ENCODE measurements at regions not wholly inside any gene's neighbourhood (a gene's known extent, or its start where the extent isn't known, plus 50 kb on each side); places are given as distances from the start of the nearest gene placed in this dataset.
"Not testable (repeated sequence)": the region's sequence is repeated elsewhere in the genome, so short reads cannot be mapped to it uniquely, and the experiment has no call there.

DNA sequence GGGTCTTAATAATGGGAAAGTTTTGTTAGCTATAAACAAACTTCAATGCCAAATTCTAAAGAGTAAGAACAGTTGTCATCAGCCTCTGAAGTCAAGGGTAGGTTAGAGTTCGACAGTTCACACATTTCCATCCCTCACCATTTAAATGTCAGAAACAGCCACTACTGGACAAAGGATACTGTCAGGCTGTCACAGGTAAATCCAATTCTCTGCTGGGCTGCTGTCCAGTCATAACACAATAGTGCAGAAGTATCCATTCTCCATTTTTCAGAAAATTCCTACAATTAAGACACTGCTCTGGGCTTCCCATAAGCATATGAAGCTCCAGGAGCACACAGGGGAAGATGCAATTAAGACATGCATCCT, 221.4 kb downstream of the RPS29 start:
- no peak for DNase-seq

- DNase-seq, result no peak
These were observed 222.1 kb downstream of the RPS29 start for GRCh38 chr14:49363821-49364751.

- no peak for DNase-seq
These were observed 223.3 kb downstream of the RPS29 start for GRCh38 chr14:49362916-49363315.

DNA sequence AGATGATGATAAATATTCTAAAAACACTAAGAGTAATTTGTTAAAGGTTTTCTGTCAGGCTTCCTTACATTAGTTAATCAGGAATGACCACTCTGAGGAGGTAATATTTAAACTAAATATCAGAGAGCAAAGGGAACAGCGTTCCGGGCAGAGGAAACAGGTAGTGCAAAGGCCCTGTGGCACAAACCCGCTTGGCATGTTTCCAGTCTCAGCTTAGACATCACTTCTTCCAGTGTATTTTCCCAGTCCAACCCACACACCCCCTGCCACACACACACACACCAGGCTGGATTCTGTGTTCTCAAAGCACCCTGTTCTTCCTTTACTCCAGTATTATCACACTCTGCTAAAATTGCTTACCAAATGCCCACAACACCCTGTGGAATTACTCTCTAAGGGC, 247.1 kb downstream of the RPS29 start:
- DNase-seq, result no peak

DNA sequence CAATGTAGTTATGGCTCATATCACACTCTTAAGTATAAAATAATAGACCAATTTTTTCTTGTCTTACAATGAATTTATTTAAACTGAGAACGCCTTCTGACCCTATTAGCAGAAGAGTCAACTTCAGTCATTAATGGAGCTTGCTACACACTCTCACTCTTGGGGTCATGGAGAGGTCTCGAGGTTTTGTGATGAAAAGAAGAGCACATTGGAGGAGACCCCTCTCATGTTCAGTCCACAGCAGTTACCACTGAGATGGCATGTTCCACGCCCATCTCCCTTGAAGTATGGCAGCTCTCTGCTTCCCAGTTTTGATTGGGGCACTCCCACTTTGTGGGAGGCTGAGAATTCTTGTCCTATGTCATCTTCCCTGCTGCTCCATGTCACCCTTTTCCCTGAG, 266.4 kb downstream of the RPS29 start:
- no peak for DNase-seq

DNA sequence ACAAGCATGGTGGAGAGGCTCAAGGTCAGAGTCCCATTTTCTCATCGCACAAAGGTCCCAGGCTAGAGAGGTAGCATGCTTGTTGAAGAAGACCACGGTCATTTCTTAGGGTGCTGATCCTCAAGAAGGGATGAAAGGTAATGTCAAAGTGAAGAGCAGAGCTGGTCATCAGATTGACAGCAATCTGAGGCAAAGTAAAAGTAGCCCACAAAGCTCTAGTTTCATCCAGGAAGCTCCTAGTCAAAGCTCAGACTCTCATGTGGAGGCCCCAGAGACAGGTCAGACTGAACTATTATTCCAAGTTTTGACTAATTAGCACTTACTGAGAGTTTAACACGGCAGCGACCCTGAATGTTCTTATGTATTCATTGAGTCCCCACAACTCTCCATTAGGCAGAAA, 270.6 kb downstream of the RPS29 start:
- DNase-seq, result no peak

- DNase-seq, result no peak
These were observed 271.4 kb downstream of the RPS29 start for GRCh38 chr14:49314737-49315136.

DNA sequence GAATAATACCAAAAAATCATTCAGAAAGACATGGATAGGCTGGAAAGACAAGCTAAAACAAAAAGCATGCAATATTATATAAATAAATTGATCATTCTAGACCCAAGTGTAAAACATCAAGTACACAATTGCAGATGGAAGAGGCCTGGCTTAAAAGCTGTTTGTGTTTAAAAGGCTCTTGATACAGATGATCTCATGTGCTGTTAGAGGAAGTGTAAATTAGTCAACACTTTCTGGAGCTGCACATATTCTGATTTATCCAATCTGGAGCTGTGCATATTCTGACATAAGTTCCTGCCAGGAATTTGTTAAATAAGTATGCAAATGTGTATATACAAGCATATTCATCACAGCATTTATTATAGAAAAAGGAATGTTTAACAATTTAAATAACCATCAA, 273.1 kb downstream of the RPS29 start:
- DNase-seq, result no peak

GRCh38 chr14:49310298-49310697, 275.9 kb downstream of the RPS29 start:
- no peak for DNase-seq

DNA sequence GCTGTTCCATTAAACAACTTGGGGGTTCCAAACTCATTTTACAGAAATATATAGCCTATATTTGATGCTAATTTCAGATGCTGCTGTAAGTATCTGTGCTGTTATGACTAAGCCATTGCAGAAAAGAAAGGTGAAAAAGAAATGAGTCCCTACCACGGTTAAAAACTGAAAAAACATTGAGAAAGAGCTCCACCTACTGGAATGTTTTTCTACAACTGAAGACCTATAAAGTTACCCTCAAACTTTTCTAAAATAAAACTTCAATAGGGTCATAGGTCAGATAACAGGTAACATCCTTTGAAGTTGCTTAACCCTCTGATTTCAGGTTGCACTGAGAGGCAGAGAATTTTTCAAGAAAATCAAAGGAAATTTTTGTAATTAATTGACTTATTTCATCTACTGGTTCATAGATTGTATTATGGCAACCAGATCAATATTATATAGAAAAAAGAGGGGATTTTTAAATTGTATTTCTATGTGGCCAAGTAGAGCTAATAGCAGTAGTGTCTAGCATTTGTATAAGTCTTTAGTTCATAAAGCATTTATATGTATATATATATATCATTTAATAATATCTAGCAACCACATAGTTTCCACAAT, 279.9 kb downstream of the RPS29 start:
- DNase-seq, result no peak

DNA sequence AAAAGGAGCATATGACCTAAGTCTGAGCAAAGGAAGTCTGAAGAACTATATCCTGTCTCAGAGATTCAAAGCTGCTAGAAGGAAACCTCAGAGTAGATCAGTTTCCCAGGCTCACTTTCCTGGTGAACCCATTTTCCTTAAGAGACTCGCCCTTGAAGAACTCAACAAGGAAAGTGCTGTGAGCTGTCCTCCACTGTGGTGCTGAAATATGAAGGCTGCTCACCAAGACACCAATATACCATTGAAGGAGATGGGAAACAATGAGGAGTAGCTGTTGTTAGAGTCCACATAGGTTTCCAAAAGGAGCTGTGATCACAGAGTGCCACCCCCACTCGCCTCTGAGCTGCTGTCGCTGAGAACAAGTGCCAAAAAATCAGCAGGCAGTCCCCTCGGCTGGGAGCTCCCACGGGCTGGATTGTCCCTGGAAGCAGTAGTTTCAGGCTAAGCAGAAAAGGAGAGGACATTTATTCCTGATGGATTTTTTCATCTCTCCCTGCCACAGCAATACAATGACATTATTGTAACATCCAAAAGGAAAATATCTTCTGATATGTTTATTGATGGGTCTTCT, 282.1 kb downstream of the RPS29 start:
- no peak for DNase-seq

DNA sequence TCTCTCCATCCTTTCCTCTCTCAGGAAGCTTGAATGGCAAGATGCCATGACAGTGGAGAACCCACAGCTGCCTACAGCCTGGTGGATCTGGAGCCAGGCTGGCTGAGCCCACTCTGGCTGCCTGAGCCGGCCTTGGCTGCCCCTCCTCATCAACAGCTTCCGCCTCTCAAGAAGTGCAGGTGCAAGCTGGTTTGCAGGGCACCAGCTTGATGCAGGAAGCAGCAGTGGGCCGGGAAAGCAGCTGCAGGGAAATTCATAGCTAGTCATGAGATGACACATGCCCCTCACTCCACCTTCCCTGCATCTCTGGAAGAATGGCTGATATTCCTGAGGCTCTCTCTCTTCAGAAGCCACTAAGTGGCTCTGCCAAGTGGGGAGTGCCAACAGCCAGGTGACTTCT, 289.1 kb downstream of the RPS29 start:
- DNase-seq, result no peak

DNA sequence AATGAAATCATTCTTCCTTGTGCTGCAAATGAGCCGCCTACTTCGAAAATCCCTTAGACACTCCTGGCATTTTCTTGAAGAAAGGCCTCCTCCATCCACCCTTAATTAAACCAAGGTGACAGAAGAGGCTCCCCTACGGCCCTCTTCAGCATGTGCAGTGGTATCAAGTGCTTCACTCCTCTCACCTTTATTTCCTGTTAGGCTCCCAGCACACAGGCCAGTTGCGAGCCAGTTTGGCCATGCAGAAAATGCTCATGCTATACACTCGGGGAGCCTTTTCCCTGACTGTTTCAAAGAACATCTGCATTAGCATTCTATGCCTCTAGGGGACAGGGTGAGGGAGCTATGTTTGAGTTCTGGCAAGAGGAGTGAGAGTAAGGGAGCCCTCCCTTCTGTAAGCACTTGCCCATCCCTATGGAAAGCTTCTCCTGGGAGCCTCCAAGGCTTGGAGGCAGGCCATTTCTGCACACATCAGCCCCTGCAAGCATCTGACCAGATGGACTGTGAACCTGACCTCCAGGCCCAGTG, 291.5 kb downstream of the RPS29 start:
- no peak for DNase-seq

- DNase-seq, result no peak
These were observed 299.2 kb downstream of the RPS29 start for GRCh38 chr14:49287004-49287403.

GRCh38 chr14:49286257-49286983, 299.8 kb downstream of the RPS29 start:
- DNase-seq, result no peak

GRCh38 chr14:49280566-49280965, 305.6 kb downstream of the RPS29 start:
- no peak for DNase-seq

- no peak for DNase-seq
These were observed 335.7 kb downstream of the RPS29 start for GRCh38 chr14:49250517-49250916.

DNA sequence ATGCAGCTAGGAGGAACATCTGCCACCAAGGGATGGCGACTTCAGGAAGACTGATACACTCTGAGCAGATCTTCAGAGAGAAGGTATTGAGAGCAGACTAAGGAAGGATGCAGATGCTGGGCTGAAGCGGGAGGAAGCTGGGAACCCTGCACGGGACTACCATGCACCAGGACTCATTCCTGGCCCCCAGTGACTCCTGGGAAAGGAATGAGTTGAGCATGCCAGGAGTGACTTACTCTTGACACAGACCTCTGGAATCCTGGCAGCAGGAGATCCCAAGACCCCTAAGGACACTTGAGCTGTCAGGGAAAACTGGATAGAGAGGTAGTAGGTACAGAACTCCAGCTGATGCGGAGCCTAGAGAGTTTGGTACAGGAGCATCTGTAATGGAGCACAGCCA, 336.1 kb downstream of the RPS29 start:
- DNase-seq, result no peak

DNA sequence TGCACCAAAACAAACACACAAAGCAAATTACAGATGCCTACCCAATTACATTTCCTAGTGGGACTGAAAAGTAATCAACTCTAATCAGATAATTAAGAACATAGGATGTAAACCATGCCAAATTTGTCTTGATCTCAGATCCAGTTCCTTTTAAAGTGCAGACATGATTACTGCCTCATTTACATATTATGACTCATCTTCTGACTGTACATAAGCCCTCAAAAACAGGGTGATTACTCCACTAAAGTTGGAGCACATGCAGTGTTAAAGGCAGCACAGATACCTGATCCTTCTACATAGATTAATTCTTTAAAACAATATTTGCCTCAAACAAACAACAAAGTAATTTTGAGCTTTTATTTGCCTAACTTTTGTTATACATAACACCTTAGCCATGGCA, 337.2 kb downstream of the RPS29 start:
- no peak for DNase-seq

DNA sequence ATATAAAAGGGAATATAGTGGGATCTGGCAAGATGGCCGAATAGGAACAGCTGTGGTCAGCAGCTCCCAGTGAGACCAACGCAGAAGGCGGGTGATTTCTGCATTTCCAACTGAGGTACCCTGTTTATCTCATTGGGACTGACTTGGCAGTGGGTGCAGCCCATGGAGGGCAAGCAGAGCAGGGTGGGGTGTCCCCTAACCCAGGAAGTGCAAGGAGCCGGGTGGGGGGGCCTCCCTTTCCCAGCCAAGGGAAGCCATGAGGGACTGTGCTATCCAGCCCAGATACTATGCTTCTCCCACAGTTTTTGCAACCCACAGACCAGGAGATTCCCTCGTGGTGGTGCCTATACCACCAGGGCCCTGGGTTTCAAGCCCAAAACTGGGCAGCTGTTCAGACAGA, 342.4 kb downstream of the RPS29 start:
- DNase-seq, result not testable (repeated sequence)

DNA sequence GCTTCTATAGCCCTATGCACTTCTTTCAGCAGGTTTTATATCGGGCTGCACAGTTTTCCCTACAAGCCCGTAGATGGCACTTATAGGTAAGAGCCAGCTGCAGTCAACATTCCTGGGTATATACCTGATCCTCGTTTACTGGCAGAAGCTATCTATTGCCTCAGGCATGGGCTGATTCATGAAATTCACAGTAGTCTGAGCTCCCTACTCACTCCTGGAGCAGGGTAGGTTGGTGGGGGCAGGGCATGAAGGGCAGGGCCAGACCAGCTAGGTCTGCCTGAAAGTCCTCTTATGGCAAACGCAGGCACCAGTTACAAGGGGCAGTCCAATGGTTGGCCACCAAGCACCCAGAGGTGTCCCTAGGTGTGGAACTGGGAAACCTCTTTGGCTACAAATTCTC, 345.8 kb downstream of the RPS29 start:
- DNase-seq, result no peak

- DNase-seq, result no peak
These were observed 357.6 kb downstream of the RPS29 start for GRCh38 chr14:49228552-49228951.

- DNase-seq, result no peak
These were observed 364.9 kb downstream of the RPS29 start for GRCh38 chr14:49221316-49221715.
